Panc1 (cell line): ENCODE measurements at regions not wholly inside any gene's neighbourhood (a gene's known extent, or its start where the extent isn't known, plus 50 kb on each side); places are given as distances from the start of the nearest gene placed in this dataset.

ENCODE experiments used
- ATAC-seq: fragments of 200-7000 bp; cut with Tn5 transposase; 2 replicates; pipeline ENCODE4 v1.9.1; 2020; ENCODE audit warnings: mild to moderate bottlenecking, moderate library complexity
- BruUV-seq: library from RNA; stranded (reverse); fragments of 400-500 nt; replicated peaks from 2 replicates; lab custom pipeline; 2021; lab: Mats Ljungman, UMichigan
- CTCF ChIA-PET: fragments of 300-600 bp; sonication (Branson Sonifier 250); formaldehyde crosslinking; loops from one replicate; lab custom pipeline; 2022; ENCODE audit warnings: antibody characterized with exemption; lab: Charles Lee
- POLR2A ChIA-PET: fragments of 300-600 bp; sonication (Branson Sonifier 250); formaldehyde crosslinking; loops from one replicate; lab custom pipeline; 2022; ENCODE audit warnings: antibody characterized with exemption; lab: Charles Lee
- DNase-seq: peaks from one replicate; pipeline ENCODE4 v3.0.0-alpha.2; 2010; ENCODE audit warnings: low read depth, low spot score
- H3K27ac ChIP-seq: 2 replicates; pipeline ENCODE4 v1.5.1; 2011; ENCODE audit warnings: mild to moderate bottlenecking, low read length, inconsistent platforms
- H3K27me3 ChIP-seq: fragments of 200-500 bp; sonication (Bioruptor generic); 2 replicates; pipeline ENCODE4 v1.6.0; 2014; ENCODE audit warnings: low read length, inconsistent platforms; ENCODE audit not compliant: control insufficient read depth, insufficient read depth
- H3K36me3 ChIP-seq: fragments of 200-500 bp; sonication (Bioruptor generic); 2 replicates; pipeline ENCODE4 v1.5.1; 2014; ENCODE audit warnings: inconsistent platforms, mild to moderate bottlenecking, low read length, moderate library complexity; ENCODE audit not compliant: control insufficient read depth, insufficient read depth
- H3K4me1 ChIP-seq: 2 replicates; pipeline ENCODE4 v1.5.1; 2011; ENCODE audit warnings: inconsistent platforms, mild to moderate bottlenecking, low read length, moderate library complexity; ENCODE audit not compliant: control insufficient read depth, insufficient read depth
- H3K4me3 ChIP-seq, 2 experiments: 2 replicates each; pipeline ENCODE4 v1.5.1; 2011 to 2012; ENCODE audit warnings: low read depth in 2 of 2, low read length in 2 of 2, mild to moderate bottlenecking in 2 of 2, inconsistent platforms in 1 of 2, moderate library complexity in 1 of 2
- H3K9me3 ChIP-seq: fragments of 200-500 bp; sonication (Bioruptor generic); 2 replicates; pipeline ENCODE4 v1.5.1; 2014; ENCODE audit warnings: low read depth, mild to moderate bottlenecking, inconsistent platforms, low read length, moderate library complexity; ENCODE audit not compliant: control insufficient read depth, insufficient read depth
- POLR2AphosphoS5 ChIP-seq: IDR thresholded peaks from 2 replicates; pipeline ENCODE4 v1.6.1; 2012; ENCODE audit warnings: mild to moderate bottlenecking, low read depth, low read length, moderate library complexity
- SIN3A ChIP-seq: IDR thresholded peaks from 2 replicates; pipeline ENCODE4 v1.6.1; 2012; ENCODE audit warnings: low read depth, mild to moderate bottlenecking, low read length, moderate library complexity, borderline replicate concordance; ENCODE audit not compliant: insufficient read depth
- TCF7L2 ChIP-seq: IDR thresholded peaks from 2 replicates; pipeline ENCODE4 v1.6.1; 2011; ENCODE audit warnings: mild to moderate bottlenecking, low read depth, low read length, inconsistent platforms
- in situ Hi-C: cut with HindIII; loops from 2 replicates; pipeline ENCODE4 v1.10.0; 2016; ENCODE audit warnings: low sequenced_read_pairs, low pct_unique_long_range_greater_than_20kb
- intact Hi-C: fragments of 100-400 bp; cut with micrococcal nuclease; formaldehyde crosslinking; loops from one replicate; pipeline ENCODE4 v1.10.0; 2022; ENCODE audit not compliant: unreplicated experiment
- TF ChIP-seq, protein P1 (sequence below), 2 experiments: IDR thresholded peaks; 2 replicates each; pipeline ENCODE4 v1.6.1; 2011 to 2012; ENCODE audit warnings: low read depth in 2 of 2, control low read depth in 1 of 2, low read length in 1 of 2, mild to moderate bottlenecking in 1 of 2, moderate library complexity in 1 of 2; ENCODE audit not compliant: insufficient read depth in 1 of 2
- TF ChIP-seq, protein P2 (sequence below): fragments of 450-650 bp; IDR thresholded peaks from 2 replicates; pipeline ENCODE4 v1.5.1; 2017; ENCODE audit warnings: mild to moderate bottlenecking

DNA sequence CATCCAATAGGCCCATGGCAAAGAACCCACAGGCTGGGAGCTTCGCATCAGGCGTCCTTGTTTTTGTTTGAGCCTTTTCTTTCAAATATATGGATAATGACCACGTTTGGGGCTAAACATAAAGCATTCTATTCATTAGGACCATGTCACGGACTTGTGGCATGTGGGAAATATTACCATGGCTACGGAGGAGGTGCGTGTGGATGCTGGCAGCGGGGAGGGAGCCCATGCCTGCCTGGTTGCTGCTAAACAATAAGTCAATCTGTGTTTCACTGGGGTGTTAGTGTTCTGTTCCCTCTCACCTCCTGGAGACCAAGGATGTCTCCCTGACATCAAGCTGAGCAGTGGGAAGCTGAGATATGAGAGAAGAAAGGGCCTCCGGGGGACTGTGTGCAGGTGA lies 121.1 kb downstream of the IRS2 start:
- Histone ChIP-seq H3K36me3 (no peaks in the 10 kb centered on the region), H3K4me3 (no peak overlapping the region), H3K27me3 (no peaks in the 10 kb centered on the region), H3K4me1 (no peaks in the 10 kb centered on the region), H3K9me3 (no peaks in the 10 kb centered on the region), H3K27ac (no peak overlapping the region)
- DNase-seq, result no peak
- ChIA-PET POLR2A (no interaction called here), CTCF (no interaction called here)
- no TSS peak for BruUV-seq
- intact Hi-C loops, result no loop called here
- no peak for ATAC-seq
- in situ Hi-C loops, result no loop called here
- TF ChIP-seq SIN3A (no peak), TCF7L2 (no peak), POLR2AphosphoS5 (no peak)
- TF ChIP-seq, protein P1, sequence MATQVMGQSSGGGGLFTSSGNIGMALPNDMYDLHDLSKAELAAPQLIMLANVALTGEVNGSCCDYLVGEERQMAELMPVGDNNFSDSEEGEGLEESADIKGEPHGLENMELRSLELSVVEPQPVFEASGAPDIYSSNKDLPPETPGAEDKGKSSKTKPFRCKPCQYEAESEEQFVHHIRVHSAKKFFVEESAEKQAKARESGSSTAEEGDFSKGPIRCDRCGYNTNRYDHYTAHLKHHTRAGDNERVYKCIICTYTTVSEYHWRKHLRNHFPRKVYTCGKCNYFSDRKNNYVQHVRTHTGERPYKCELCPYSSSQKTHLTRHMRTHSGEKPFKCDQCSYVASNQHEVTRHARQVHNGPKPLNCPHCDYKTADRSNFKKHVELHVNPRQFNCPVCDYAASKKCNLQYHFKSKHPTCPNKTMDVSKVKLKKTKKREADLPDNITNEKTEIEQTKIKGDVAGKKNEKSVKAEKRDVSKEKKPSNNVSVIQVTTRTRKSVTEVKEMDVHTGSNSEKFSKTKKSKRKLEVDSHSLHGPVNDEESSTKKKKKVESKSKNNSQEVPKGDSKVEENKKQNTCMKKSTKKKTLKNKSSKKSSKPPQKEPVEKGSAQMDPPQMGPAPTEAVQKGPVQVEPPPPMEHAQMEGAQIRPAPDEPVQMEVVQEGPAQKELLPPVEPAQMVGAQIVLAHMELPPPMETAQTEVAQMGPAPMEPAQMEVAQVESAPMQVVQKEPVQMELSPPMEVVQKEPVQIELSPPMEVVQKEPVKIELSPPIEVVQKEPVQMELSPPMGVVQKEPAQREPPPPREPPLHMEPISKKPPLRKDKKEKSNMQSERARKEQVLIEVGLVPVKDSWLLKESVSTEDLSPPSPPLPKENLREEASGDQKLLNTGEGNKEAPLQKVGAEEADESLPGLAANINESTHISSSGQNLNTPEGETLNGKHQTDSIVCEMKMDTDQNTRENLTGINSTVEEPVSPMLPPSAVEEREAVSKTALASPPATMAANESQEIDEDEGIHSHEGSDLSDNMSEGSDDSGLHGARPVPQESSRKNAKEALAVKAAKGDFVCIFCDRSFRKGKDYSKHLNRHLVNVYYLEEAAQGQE (IDR thresholded peaks at IDR 0.05; ENCODE audit: insufficient read depth in 1 of 2, low read depth in 2 of 2, low read length in 1 of 2), result no peak
- TF ChIP-seq, protein P2, sequence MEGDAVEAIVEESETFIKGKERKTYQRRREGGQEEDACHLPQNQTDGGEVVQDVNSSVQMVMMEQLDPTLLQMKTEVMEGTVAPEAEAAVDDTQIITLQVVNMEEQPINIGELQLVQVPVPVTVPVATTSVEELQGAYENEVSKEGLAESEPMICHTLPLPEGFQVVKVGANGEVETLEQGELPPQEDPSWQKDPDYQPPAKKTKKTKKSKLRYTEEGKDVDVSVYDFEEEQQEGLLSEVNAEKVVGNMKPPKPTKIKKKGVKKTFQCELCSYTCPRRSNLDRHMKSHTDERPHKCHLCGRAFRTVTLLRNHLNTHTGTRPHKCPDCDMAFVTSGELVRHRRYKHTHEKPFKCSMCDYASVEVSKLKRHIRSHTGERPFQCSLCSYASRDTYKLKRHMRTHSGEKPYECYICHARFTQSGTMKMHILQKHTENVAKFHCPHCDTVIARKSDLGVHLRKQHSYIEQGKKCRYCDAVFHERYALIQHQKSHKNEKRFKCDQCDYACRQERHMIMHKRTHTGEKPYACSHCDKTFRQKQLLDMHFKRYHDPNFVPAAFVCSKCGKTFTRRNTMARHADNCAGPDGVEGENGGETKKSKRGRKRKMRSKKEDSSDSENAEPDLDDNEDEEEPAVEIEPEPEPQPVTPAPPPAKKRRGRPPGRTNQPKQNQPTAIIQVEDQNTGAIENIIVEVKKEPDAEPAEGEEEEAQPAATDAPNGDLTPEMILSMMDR, result no peak

DNA sequence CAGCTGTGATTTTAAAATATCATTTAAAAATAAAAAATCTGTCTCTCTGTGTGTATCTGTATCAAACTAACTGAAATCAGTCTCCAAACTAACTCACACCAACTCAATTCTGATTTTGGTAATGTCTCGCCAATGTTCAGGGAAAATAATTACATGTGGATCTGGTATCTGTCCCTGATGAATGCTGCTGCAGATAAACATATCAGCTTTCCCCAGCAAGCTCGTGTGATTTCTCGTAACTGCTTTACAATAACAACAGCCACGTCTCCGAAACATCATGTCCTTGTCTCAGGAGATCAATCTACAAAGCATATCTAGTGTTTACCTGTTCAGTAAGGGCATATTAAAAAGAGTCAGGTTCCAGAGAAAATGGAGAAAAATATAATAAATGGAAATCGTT lies 129.0 kb downstream of the IRS2 start:
- Histone ChIP-seq H3K36me3 (no peaks in the 10 kb centered on the region), H3K4me3 (no peak overlapping the region), H3K27me3 (no peaks in the 10 kb centered on the region), H3K9me3 (no peaks in the 10 kb centered on the region), H3K27ac (no peak overlapping the region), H3K4me1 (no peaks in the 10 kb centered on the region)
- TF ChIP-seq SIN3A (no peak), TCF7L2 (no peak), POLR2AphosphoS5 (no peak)
- TF ChIP-seq, protein P2, result no peak
- TF ChIP-seq, protein P1 (IDR thresholded peaks at IDR 0.05; ENCODE audit: insufficient read depth in 1 of 2, low read depth in 2 of 2, low read length in 1 of 2), result no peak
- in situ Hi-C loops, result no loop called here
- ChIA-PET CTCF (no interaction called here), POLR2A (no interaction called here)
- no TSS peak for BruUV-seq
- no peak for DNase-seq
- ATAC-seq, result no peak
- intact Hi-C loops, result no loop called here
